GM23248 (cell line): ENCODE measurements at regions not wholly inside any gene's neighbourhood (a gene's known extent, or its start where the extent isn't known, plus 50 kb on each side); places are given as distances from the start of the nearest gene placed in this dataset.

Experiments
- EZH2 ChIP-seq: fragments of 200-600 bp; sonication (generic); IDR thresholded peaks from 2 replicates; pipeline ENCODE4 v1.6.1; 2018; ENCODE audit warnings: antibody characterized with exemption, mild to moderate bottlenecking; ENCODE audit not compliant: insufficient read depth, poor library complexity, severe bottlenecking
- EZH2phosphoT487 ChIP-seq: fragments of 200-600 bp; sonication (generic); IDR thresholded peaks from 2 replicates; pipeline ENCODE4 v1.6.1; 2018; ENCODE audit warnings: antibody characterized with exemption, moderate library complexity, mild to moderate bottlenecking, low read depth; ENCODE audit not compliant: insufficient read depth

GRCh38 chr13:99738626-99739025, 232.9 kb downstream of the ZIC5 start:
- TF ChIP-seq EZH2: no peak
- no peak for TF ChIP-seq EZH2phosphoT487
